Cardiac fibroblast (primary cell): ENCODE measurements at regions not wholly inside any gene's neighbourhood (a gene's known extent, or its start where the extent isn't known, plus 50 kb on each side); places are given as distances from the start of the nearest gene placed in this dataset.
"Not testable (repeated sequence)": the region's sequence is repeated elsewhere in the genome, so short reads cannot be mapped to it uniquely, and the experiment has no call there.

Source experiments
- DNase-seq, 2 donors: peaks; one replicate each; pipeline versions ENCODE4 v3.0.0 to v3.0.0-alpha.2; 2010; ENCODE audit warnings: low read depth in 2 of 2
- H3K4me3 ChIP-seq, 2 donors: replicated peaks in 1 of 2; 1 replicate in 1 of 2; 2 replicates in 1 of 2; pipeline ENCODE4 v1.5.1; 2011; ENCODE audit warnings: low read depth in 2 of 2, low read length in 2 of 2, mild to moderate bottlenecking in 2 of 2, moderate library complexity in 1 of 2
- CTCF ChIP-seq: IDR thresholded peaks from one replicate; pipeline ENCODE4 v1.5.1; 2011; ENCODE audit warnings: low read depth, mild to moderate bottlenecking, low read length, inconsistent platforms

GRCh38 chr1:178039891-178040290, 54.0 kb upstream of the RASAL2 start:
- no peak for TF ChIP-seq CTCF

GRCh38 chr1:178043940-178044339, 50.0 kb upstream of the RASAL2 start:
- DNase-seq, H3K4me3 ChIP-seq: not testable (repeated sequence)

More at GRCh38 chr1:178039891-178040290, 54.0 kb upstream of the RASAL2 start:
- DNase-seq: no peak
- H3K4me3 ChIP-seq: no peak overlapping the region
